GM21786 (cell line): ENCODE measurements at regions not wholly inside any gene's neighbourhood (a gene's known extent, or its start where the extent isn't known, plus 50 kb on each side); places are given as distances from the start of the nearest gene placed in this dataset.
"Not testable (repeated sequence)": the region's sequence is repeated elsewhere in the genome, so short reads cannot be mapped to it uniquely, and the experiment has no call there.

ENCODE experiments used
- ATAC-seq: cut with Tn5 transposase; IDR thresholded peaks from one replicate; pipeline ENCODE4 v1.9.1; 2021; ENCODE audit not compliant: unreplicated experiment

DNA sequence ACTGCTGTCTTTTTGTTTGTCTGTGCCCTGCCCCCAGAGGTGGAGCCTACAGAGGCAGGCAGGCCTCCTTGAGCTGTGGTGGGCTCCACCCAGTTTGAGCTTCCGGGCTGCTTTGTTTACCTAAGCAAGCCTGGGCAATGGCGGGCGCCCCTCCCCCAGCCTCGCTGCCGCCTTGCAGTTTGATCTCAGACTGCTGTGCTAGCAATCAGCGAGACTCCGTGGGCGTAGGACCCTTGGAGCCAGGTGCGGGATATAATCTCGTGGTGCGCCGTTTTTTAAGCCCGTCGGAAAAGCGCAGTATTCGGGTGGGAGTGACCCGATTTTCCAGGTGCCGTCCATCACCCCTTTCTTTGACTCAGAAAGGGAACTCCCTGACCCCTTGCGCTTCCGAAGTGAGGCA, 296.2 kb downstream of the TSN start:
- ATAC-seq: not testable (repeated sequence)

GRCh38 chr2:122055521-122055931, 300.1 kb downstream of the TSN start:
- ATAC-seq: no peak

DNA sequence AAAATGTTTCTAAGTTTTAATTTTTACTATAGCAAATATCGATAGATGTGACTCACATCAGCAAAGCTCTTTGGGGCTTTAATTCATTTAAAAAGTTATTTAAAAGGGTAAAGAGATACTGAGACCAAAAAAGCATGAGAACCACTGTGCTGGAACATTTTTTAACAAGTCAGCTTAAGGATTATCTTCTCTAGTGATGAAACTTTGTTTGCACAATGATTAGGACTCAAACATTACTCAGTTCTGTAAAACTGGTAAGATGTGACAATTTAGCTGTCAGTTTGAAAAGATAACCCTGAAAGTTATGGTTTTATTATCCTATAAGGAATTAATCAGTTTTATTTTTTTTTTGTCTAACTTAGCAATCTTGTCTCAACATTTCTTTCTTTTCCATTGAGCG, 301.4 kb downstream of the TSN start:
- ATAC-seq: no peak

- no peak for ATAC-seq
Measured at GRCh38 chr2:122061206-122061605, 305.8 kb downstream of the TSN start.

DNA sequence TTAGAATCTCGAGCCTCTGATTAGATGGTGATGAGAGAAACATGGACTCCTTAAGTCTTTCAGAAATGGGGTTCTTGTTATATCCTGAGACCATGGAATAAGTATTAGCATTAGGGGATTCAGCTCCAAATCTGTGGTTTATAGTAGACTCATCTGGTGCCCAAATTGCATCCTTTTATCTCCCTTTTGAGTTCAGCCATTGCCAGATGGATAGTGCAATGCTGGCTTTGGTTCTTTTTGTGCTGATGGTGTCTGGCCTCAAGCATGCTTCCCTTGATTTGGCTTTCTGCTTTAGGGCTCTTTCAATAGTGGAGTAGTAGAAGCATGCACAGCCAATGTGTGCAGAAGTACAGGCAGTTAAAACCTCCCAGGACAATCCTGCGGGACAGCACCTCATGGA, 306.4 kb downstream of the TSN start:
- no peak for ATAC-seq

DNA sequence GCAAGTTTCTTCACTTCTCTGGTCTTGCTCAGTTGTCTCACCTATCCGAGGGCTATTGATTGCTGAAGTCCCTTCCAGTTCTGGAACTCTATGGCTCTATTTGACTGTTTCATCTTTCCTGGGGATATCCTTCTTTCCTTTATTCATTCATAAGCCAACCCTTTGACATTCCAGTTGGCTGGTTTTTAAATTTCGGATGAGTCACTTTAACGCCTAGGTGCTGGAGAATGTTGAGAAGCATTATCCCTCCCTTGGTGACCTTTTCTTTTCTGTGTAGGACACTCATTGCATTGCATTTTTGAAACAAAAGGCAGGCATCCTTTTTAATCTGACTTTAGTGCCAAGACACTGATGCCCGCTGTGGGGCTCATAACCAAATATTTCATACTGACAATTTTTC, 307.1 kb downstream of the TSN start:
- ATAC-seq: no peak

- no peak for ATAC-seq
Measured at GRCh38 chr2:122063716-122064115, 308.3 kb downstream of the TSN start.

DNA sequence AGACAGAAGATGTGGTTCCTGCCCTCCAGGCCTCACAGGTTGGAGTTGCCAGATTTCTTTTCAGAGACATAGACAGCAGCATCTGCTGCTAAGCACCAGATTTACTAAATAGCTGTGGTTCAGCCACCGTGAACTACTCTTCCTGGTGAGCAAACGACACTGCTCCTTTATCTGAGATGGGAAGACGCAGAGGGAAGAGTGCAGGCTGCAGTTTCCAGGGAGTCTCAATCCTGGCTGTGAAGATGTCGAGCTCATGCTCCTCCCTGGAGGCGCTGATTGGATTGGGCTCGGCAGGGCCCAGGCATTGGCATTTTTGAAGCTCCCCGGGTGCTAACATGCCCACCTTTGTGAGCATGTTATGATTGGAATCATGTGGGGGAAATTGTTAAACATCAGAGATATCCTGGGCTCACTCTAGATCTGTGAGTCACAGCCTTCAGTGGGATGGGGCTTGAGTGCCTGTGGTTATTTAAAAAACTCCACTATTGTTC, 314.8 kb downstream of the TSN start:
- no peak for ATAC-seq

- no peak for ATAC-seq
Measured at GRCh38 chr2:122072666-122073065, 317.2 kb downstream of the TSN start.

- ATAC-seq: no peak
Measured at GRCh38 chr2:122074201-122074600, 318.8 kb downstream of the TSN start.

- ATAC-seq: no peak
Measured at GRCh38 chr2:122075381-122075780, 319.9 kb downstream of the TSN start.

GRCh38 chr2:122077114-122077513, 321.7 kb downstream of the TSN start:
- ATAC-seq: no peak

- no peak for ATAC-seq
Measured at GRCh38 chr2:122077771-122078170, 322.3 kb downstream of the TSN start.

- ATAC-seq: no peak
Measured at GRCh38 chr2:122078451-122078850, 323.0 kb downstream of the TSN start.

DNA sequence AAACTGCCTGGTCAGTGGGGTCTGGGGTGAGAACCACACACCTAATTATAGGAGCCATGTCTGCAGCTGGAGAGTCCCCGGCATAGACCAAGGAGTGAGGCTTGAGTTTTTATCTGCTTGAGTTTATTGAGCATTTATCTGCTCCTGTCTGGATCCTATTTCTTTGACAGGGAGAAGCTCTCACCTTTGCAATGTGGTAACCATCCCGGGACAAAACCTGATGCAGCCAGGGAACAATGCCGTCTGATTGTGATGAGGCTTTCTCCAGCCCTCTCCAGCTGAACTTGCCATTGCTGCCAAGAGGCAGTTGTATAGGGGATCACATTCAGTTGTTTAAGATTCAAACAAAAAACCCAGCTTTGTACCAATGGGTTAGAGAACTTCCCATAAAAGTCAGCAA, 324.4 kb downstream of the TSN start:
- ATAC-seq: no peak

DNA sequence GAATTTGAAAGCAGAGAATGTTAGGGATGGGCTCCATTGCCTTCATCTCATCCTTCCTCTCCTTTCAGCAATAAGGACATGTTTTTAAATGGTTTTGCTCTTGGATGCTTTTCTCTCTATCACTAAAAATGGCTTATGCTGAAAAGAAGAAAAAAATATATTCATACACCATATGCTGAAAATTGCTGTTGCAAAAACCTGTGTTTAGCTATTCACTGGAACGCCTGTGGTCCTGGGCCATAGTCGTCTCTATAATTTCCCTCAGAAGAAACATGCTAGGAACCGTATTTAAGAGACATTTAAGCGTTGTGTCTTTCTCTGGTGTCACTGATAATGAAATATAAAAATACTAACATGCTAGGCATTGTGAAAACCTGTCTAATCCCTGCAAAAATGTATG, 324.9 kb downstream of the TSN start:
- ATAC-seq: no peak

DNA sequence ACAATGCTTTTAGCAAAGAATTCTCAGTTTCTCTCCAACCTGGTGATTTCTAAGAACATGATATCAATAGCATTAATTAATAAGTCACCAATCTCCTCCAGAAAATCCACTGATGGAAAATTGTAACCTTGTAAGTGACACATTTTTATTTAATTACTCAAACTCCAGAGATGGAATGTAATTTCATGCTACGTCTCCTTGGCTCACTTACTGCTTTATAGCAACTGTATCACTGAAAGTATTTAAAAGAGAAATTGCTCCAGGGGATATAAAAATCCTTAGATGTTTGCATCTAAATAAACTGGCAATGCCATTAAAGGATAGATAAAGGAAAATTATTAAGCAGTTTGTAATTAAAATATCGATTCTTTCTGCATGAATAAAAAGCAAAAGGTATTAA, 325.4 kb downstream of the TSN start:
- no peak for ATAC-seq

DNA sequence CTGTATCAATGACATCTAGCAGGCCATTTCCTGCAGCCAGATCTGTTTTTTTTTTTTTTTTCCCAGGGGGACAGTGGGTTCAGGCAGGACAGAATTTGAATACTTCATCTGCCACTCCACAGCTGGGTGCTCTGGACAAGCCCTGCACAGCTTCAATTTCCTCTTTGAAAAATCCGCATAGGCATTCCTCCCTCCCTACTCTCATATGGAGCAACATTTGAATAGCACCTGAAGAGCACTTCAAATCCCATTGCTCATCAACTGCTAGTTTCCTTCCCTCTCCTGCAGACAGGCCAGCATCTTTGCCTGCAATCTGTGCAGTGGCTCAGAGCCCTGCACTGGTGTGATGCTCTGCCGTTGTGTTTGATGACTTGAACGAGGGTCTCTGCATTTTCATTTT, 326.3 kb downstream of the TSN start:
- no peak for ATAC-seq

DNA sequence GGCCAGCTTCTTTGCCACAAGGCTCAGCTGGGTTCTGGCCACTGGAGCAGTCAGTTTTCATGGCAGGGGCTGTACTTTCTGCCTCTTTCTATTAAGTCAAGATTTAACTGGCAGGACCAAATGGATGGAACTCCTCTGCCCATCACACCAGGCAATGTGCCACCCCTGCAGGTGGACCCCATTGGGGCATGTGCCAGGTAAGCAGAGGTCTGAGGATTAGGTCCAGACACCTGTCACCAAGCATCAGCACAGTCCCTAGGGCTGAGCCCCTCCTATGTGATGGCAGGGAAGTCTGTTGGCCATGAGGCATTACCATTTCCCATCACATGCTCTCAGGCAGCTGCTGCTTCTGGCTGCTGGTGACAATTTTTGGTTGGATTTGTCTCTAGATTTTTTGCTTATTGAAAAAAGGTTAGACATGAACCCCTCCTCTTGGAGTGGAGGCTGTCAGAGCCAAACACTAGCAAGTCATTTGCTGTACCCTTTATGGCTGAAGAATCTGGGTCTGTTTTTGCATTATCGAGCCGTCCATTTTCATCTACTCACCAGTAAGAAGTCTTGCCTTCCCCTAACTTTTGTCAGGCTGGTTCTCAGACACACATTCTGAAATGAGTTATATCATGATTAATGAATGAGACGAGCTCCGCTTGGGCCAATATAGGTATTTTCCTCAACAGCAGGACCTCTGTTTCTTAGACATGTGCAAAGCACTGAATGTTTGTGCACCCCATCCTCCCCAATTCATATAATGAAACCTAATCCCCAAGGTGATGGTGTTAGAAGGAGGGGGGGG, 328.0 kb downstream of the TSN start:
- no peak for ATAC-seq

DNA sequence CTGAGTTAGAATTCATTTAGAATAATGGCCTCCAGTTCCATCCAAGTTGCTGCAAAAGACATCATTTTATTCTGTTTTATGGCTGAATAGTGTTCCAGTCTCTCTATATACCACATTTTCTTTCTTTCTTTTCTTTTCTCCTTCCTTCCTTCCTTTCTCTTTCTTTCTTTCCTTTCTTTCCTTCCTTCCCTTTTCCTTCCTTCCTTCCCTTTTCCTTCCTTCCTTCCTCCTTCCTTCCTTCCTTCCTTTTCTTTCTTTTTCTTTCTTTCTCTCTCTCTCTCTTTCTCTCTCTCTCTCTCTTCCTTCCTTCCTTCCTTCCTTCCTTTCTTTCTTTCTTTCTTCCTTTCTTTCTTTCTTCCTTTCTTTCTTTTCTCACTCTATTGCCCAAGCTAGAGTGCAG, 330.2 kb downstream of the TSN start:
- ATAC-seq: not testable (repeated sequence)

DNA sequence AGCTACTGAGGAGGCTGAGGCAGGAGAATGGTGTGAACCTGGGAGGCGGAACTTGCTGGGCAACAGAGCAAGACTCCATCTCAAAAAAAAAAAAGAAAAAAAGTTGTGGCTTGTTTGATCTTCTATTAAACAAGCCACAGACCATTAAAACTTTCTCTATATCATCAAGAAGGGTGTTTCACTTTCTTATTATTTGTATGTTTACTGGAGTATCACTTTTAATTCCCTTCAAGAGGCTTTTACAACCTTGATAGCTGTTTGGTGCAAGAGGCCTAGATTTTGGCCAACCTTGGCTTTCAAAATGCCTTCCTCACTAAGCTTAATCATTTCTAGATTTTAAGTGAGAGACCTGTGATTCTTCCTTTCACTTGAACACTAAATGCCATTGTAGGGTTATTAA, 339.1 kb downstream of the TSN start:
- no peak for ATAC-seq

GRCh38 chr2:122096761-122097160, 341.3 kb downstream of the TSN start:
- no peak for ATAC-seq

DNA sequence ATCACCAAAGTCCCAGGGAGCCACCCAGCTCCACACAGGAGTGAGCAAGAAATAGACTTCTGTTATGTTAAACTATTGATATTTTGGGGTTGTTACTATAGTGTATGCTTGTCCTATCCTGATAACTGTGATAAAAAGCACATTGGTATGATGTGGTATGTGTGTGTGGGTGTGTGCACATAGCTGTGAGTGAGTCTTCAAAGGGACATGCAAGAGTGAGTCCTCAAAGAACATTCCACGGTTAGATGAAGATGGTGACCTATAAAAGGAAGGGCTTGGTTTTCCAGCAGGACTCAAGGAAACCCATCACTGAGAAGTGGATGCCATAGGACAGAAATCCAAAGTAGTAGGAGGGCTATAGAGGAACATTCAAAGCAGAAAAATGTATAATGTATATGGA, 342.9 kb downstream of the TSN start:
- no peak for ATAC-seq
